Activated naive CD4-positive, alpha-beta T cell treated with anti-CD3 and anti-CD28 coated beads, Interleukin-2, amount 50 U/mL, for 24 hours (primary cell): ENCODE measurements at regions not wholly inside any gene's neighbourhood (a gene's known extent, or its start where the extent isn't known, plus 50 kb on each side); places are given as distances from the start of the nearest gene placed in this dataset.

Source experiments
- H3K27ac Mint-ChIP-seq: one replicate; pipeline ENCODE4 v1.8.0; 2021; ENCODE audit warnings: mild to moderate bottlenecking, mixed read lengths
- H3K27me3 Mint-ChIP-seq: one replicate; pipeline ENCODE4 v1.8.0; 2021; ENCODE audit warnings: mixed read lengths
- H3K36me3 Mint-ChIP-seq: one replicate; pipeline ENCODE4 v1.8.0; 2021; ENCODE audit warnings: mixed read lengths
- H3K4me1 Mint-ChIP-seq: one replicate; pipeline ENCODE4 v1.8.0; 2021; ENCODE audit warnings: mixed read lengths
- H3K4me3 Mint-ChIP-seq: one replicate; pipeline ENCODE4 v1.8.0; 2021; ENCODE audit warnings: mild to moderate bottlenecking, mixed read lengths
- H3K9me3 Mint-ChIP-seq: one replicate; pipeline ENCODE4 v1.8.0; 2021; ENCODE audit warnings: mixed read lengths

GRCh38 chr10:111131168-111131799 lies 54.5 kb downstream of the ADRA2A start:
- H3K9me3 Mint-ChIP-seq: no peaks in the 10 kb centered on the region
- no peaks in the 10 kb centered on the region for H3K36me3 Mint-ChIP-seq
- no peak overlapping the region for H3K27ac Mint-ChIP-seq
- no peak overlapping the region for H3K4me3 Mint-ChIP-seq
- H3K27me3 Mint-ChIP-seq: peaks cover 11% of the 10 kb centered on the region
- no peaks in the 10 kb centered on the region for H3K4me1 Mint-ChIP-seq

DNA sequence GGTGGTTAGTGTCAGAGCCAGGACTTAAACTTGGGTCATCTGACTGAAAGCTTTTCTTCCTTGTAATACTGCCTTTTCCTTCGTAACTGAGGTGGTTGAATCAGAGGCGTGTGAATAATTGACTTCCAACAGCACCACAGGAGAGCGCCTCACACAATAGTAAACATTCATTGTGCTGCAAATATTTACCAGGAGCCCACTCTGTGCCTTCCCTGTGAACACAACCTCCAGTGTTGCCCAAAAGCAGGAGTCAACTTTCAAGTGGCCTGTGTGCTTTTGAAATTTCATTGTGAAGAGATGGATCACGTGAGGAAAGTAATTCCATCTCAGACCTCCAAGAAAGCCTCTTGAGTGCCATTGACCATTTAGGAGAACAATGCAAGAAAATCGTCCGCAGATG lies 60.2 kb downstream of the ADRA2A start:
- Mint-ChIP-seq H3K4me1 (no peaks in the 10 kb centered on the region), H3K4me3 (no peak overlapping the region), H3K27me3 (peaks cover 13% of the 10 kb centered on the region), H3K36me3 (no peaks in the 10 kb centered on the region), H3K27ac (no peak overlapping the region), H3K9me3 (no peaks in the 10 kb centered on the region)

- no peak overlapping the region for H3K4me3 Mint-ChIP-seq
- no peak overlapping the region for H3K27ac Mint-ChIP-seq
- H3K9me3 Mint-ChIP-seq: no peaks in the 10 kb centered on the region
- peaks cover 14% of the 10 kb centered on the region for H3K27me3 Mint-ChIP-seq
- H3K4me1 Mint-ChIP-seq: no peaks in the 10 kb centered on the region
- H3K36me3 Mint-ChIP-seq: no peaks in the 10 kb centered on the region
These were observed 60.8 kb downstream of the ADRA2A start for GRCh38 chr10:111137587-111137986.

GRCh38 chr10:111138544-111138943 lies 61.7 kb downstream of the ADRA2A start:
- no peak overlapping the region for H3K27ac Mint-ChIP-seq
- no peaks in the 10 kb centered on the region for H3K4me1 Mint-ChIP-seq
- no peak overlapping the region for H3K4me3 Mint-ChIP-seq
- H3K9me3 Mint-ChIP-seq: no peaks in the 10 kb centered on the region
- peaks cover 14% of the 10 kb centered on the region for H3K27me3 Mint-ChIP-seq
- H3K36me3 Mint-ChIP-seq: no peaks in the 10 kb centered on the region

GRCh38 chr10:111139567-111139966 lies 62.7 kb downstream of the ADRA2A start:
- H3K27me3 Mint-ChIP-seq: peaks cover 12% of the 10 kb centered on the region

GRCh38 chr10:111142092-111142768 lies 65.4 kb downstream of the ADRA2A start:
- no peaks in the 10 kb centered on the region for H3K9me3 Mint-ChIP-seq
- no peak overlapping the region for H3K27ac Mint-ChIP-seq
- no peaks in the 10 kb centered on the region for H3K36me3 Mint-ChIP-seq
- peaks cover 6% of the 10 kb centered on the region for H3K27me3 Mint-ChIP-seq
- no peak overlapping the region for H3K4me3 Mint-ChIP-seq
- peaks cover 13% of the 10 kb centered on the region for H3K4me1 Mint-ChIP-seq

More at GRCh38 chr10:111139567-111139966, 62.7 kb downstream of the ADRA2A start:
- no peaks in the 10 kb centered on the region for H3K4me1 Mint-ChIP-seq
- H3K9me3 Mint-ChIP-seq: no peaks in the 10 kb centered on the region
- no peak overlapping the region for H3K4me3 Mint-ChIP-seq
- no peak overlapping the region for H3K27ac Mint-ChIP-seq
- no peaks in the 10 kb centered on the region for H3K36me3 Mint-ChIP-seq

DNA sequence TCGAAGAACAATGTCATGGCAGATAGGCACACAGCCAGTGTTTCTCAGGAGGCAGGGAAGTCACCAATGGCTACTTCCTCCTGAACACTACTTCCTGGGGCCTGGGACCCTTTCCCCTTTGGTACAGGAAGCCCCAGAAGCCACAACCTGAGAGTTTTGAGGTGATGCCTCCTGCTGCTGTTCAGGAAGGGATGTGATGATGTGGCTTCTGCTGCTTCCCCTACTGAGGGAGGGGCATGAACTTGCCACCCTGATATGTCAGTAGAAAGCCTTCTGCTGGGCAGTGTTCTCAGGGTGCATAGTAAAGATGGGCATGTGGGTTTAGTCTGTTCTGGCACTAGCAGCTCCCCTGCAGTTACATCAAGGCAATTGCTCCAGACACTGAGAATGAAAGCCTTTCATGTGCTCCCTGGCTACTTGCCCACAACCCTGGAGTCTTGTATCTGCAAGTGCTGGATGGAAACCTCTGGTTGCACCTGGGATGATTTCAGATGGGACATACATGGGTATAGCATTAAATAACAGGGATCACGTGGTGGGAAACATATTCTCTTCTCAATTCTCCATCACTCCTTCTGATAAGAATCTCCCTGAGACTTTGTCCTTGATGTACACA lies 69.3 kb downstream of the ADRA2A start:
- H3K36me3 Mint-ChIP-seq: no peaks in the 10 kb centered on the region
- H3K27ac Mint-ChIP-seq: no peak overlapping the region
- no peak overlapping the region for H3K4me3 Mint-ChIP-seq
- H3K9me3 Mint-ChIP-seq: no peaks in the 10 kb centered on the region
- H3K27me3 Mint-ChIP-seq: peaks cover 6% of the 10 kb centered on the region
- peaks cover 13% of the 10 kb centered on the region for H3K4me1 Mint-ChIP-seq

- Mint-ChIP-seq H3K27me3 (peaks cover 4% of the 10 kb centered on the region), H3K4me3 (no peak overlapping the region), H3K4me1 (peaks cover 13% of the 10 kb centered on the region), H3K9me3 (no peaks in the 10 kb centered on the region), H3K27ac (no peak overlapping the region), H3K36me3 (no peaks in the 10 kb centered on the region)
These were observed 71.2 kb downstream of the ADRA2A start for GRCh38 chr10:111148025-111148424.

DNA sequence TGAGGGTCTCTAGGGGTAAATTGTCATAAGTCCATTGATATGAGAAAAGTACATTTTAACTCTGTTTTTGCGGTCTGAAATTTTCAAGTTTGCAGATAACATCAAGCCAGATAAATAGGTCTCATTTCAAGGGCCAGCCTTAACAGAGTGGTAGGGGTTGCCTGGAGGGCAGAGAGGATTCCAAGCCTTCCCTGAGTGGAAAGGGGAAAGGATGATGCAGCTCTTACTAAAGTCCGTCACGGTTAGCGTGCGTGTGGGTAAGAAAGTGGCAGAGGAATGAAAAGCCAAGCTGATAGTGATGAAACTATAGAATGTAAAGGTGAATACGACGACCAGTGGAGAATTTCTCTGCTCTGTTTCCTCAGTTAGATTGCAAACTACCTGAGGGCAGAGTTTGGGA lies 71.6 kb downstream of the ADRA2A start:
- Mint-ChIP-seq H3K36me3 (no peaks in the 10 kb centered on the region), H3K27me3 (peaks cover 4% of the 10 kb centered on the region), H3K4me3 (no peak overlapping the region), H3K9me3 (no peaks in the 10 kb centered on the region), H3K4me1 (peaks cover 13% of the 10 kb centered on the region), H3K27ac (no peak overlapping the region)

DNA sequence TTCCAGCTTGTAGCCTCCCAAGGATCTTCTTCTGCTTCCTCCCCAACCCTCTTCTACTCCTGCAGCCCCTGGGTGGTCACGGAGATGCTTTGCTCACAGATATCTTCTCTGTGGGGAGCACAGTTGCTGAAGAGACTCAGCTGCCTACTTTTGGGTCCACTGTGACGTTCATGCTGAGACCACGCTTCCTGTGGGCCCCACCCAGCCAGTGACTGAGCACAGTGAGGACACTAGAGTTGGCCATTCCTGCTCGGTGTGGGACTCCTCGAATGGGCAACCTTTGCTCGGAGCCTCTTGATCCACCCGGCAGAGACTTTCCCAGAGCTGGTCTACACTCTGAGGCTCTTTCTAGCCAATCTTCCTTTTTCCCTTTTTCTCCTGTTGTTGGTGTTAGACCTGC lies 73.9 kb downstream of the ADRA2A start:
- Mint-ChIP-seq H3K4me1 (peaks cover 12% of the 10 kb centered on the region), H3K4me3 (no peak overlapping the region), H3K27me3 (peaks cover 6% of the 10 kb centered on the region), H3K36me3 (no peaks in the 10 kb centered on the region), H3K9me3 (no peaks in the 10 kb centered on the region), H3K27ac (no peak overlapping the region)

- H3K36me3 Mint-ChIP-seq: no peaks in the 10 kb centered on the region
- H3K9me3 Mint-ChIP-seq: no peaks in the 10 kb centered on the region
- H3K4me3 Mint-ChIP-seq: no peak overlapping the region
- no peak overlapping the region for H3K27ac Mint-ChIP-seq
- H3K4me1 Mint-ChIP-seq: peaks cover 1% of the 10 kb centered on the region
- H3K27me3 Mint-ChIP-seq: peaks cover 11% of the 10 kb centered on the region
These were observed 74.9 kb downstream of the ADRA2A start for GRCh38 chr10:111151595-111152307.

GRCh38 chr10:111156754-111157153 lies 79.9 kb downstream of the ADRA2A start:
- no peaks in the 10 kb centered on the region for H3K4me1 Mint-ChIP-seq
- H3K27ac Mint-ChIP-seq: no peak overlapping the region
- no peaks in the 10 kb centered on the region for H3K9me3 Mint-ChIP-seq
- H3K27me3 Mint-ChIP-seq: peaks cover 14% of the 10 kb centered on the region
- no peak overlapping the region for H3K4me3 Mint-ChIP-seq
- H3K36me3 Mint-ChIP-seq: no peaks in the 10 kb centered on the region

DNA sequence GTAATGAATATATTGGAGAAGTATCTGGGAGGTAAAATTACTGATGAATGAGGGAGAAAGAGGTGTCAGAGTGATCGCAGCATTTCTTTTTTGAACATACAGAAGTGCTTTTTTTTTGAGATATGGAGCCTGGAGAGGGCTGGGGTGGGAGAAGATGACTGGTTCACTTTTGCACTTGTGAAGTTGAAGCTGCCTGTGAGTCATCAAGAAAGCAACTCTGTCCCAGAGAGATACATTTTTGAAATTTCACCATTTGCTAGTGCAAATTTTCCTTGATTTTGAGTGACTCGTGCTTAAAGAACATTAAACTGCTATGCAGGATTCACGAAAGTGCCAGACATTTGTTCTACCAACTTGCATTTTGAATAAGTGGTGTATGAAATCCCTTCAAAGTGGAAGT lies 81.8 kb downstream of the ADRA2A start:
- Mint-ChIP-seq H3K4me1 (no peaks in the 10 kb centered on the region), H3K9me3 (no peaks in the 10 kb centered on the region), H3K27me3 (peaks cover 20% of the 10 kb centered on the region), H3K36me3 (no peaks in the 10 kb centered on the region), H3K4me3 (no peak overlapping the region), H3K27ac (no peak overlapping the region)

DNA sequence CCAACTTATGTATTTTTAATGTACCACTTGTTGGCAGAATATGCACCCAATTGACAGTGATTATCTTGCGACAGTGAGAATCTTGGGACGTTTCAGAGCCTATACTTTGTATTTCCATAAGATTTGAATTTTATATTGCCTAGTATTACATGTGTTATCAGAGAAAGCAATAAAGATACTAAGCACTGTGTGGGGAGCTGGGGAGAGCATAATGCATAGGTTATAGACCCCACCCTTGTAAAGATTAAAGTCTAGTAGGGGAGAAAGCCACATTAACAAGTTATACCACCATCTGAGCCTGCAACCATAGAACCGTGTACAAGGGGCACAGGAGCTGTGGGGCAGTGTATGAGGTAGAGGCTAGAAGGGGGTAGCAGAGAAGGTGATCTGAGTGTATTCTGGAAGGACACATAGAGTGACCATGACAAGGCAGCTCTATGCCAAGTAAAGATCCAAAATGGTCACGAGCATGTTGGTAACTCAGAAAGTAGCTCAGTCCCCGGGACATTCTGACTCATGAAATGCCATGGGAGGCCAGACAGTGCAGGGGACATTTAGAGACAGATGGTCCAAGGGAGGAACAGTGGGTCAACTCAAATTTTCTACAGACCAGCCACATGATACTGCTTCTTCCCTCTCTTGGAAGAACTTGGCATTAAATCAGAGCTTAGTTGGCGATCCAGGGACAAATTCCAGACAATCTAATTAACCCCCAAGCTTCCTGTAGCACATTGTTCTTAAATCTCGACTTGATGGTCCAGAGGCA lies 84.5 kb downstream of the ADRA2A start:
- Mint-ChIP-seq H3K27ac (no peak overlapping the region), H3K4me1 (no peaks in the 10 kb centered on the region), H3K27me3 (peaks cover 20% of the 10 kb centered on the region), H3K4me3 (no peak overlapping the region), H3K9me3 (no peaks in the 10 kb centered on the region), H3K36me3 (no peaks in the 10 kb centered on the region)

GRCh38 chr10:111171183-111171582 lies 94.4 kb downstream of the ADRA2A start:
- peaks cover 16% of the 10 kb centered on the region for H3K27me3 Mint-ChIP-seq
- H3K9me3 Mint-ChIP-seq: peaks cover 7% of the 10 kb centered on the region
- H3K4me1 Mint-ChIP-seq: no peaks in the 10 kb centered on the region

More at GRCh38 chr10:111171183-111171582, 94.4 kb downstream of the ADRA2A start:
- Mint-ChIP-seq H3K4me3 (no peak overlapping the region), H3K27ac (no peak overlapping the region), H3K36me3 (peaks cover 2% of the 10 kb centered on the region)
